ENCODE measurements at regions not wholly inside any gene's neighbourhood (a gene's known extent, or its start where the extent isn't known, plus 50 kb on each side); places are given as distances from the start of the nearest gene placed in this dataset.

DNA sequence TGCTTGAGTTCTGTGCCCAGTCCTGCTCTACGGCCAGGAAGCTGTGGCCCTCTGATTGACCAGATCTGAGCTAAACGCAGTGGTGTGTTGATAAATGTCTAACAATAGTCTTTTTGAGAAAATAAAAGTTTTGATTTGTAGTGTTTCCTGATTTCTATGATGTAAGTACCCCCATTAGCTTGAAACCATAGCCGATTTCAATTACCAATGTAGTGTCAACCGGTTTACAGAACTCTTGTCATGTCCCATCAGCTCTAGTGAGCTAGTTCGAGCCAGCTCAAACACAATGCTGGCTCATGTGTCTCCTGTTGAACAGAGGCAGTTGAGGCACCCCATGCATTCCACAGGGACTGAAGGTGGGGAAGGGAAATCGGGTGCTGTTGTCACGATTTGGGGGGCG, 56.7 kb upstream of the ZMYND8 start:
- Histone ChIP-seq H3K9me3 (ENCODE audit: control insufficient read depth, insufficient read depth, low read length) (no peaks in the 10 kb centered on the region), H3K27me3 (ENCODE audit: control insufficient read depth, low read length) (no peaks in the 10 kb centered on the region), H4K20me1 (ENCODE audit: control insufficient read depth, insufficient read depth, low read depth, low read length) (no peaks in the 10 kb centered on the region), H3K4me1 (ENCODE audit: control insufficient read depth, low read length) (peaks cover 68% of the 10 kb centered on the region), H3K79me2 (ENCODE audit: control insufficient read depth, low read length) (peaks cover 55% of the 10 kb centered on the region), H3K36me3 (ENCODE audit: control insufficient read depth, low read length) (peaks cover 39% of the 10 kb centered on the region), H3F3A (ENCODE audit: control insufficient read depth, insufficient read depth) (peaks cover 64% of the 10 kb centered on the region), H3K27ac (ENCODE audit: low read depth, low read length) (peak overlapping the region; percentile 100), H3K4me3 (ENCODE audit: low read length) (peak overlapping the region; percentile 94), H3K4me2 (ENCODE audit: low read length) (peak overlapping the region; percentile 97), H3K9me2 (replicated peaks; ENCODE audit: control insufficient read depth, low read length) (no peaks in the 10 kb centered on the region)
- TF ChIP-seq EZH2phosphoT487 (IDR thresholded peaks at IDR 0.05; ENCODE audit: borderline replicate concordance, low read length) = no peak
- TF ChIP-seq, protein P1, sequence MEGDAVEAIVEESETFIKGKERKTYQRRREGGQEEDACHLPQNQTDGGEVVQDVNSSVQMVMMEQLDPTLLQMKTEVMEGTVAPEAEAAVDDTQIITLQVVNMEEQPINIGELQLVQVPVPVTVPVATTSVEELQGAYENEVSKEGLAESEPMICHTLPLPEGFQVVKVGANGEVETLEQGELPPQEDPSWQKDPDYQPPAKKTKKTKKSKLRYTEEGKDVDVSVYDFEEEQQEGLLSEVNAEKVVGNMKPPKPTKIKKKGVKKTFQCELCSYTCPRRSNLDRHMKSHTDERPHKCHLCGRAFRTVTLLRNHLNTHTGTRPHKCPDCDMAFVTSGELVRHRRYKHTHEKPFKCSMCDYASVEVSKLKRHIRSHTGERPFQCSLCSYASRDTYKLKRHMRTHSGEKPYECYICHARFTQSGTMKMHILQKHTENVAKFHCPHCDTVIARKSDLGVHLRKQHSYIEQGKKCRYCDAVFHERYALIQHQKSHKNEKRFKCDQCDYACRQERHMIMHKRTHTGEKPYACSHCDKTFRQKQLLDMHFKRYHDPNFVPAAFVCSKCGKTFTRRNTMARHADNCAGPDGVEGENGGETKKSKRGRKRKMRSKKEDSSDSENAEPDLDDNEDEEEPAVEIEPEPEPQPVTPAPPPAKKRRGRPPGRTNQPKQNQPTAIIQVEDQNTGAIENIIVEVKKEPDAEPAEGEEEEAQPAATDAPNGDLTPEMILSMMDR (IDR thresholded peaks at IDR 0.05; ENCODE audit: low read depth, low read length, poor library complexity, severe bottlenecking) = no peak

DNA sequence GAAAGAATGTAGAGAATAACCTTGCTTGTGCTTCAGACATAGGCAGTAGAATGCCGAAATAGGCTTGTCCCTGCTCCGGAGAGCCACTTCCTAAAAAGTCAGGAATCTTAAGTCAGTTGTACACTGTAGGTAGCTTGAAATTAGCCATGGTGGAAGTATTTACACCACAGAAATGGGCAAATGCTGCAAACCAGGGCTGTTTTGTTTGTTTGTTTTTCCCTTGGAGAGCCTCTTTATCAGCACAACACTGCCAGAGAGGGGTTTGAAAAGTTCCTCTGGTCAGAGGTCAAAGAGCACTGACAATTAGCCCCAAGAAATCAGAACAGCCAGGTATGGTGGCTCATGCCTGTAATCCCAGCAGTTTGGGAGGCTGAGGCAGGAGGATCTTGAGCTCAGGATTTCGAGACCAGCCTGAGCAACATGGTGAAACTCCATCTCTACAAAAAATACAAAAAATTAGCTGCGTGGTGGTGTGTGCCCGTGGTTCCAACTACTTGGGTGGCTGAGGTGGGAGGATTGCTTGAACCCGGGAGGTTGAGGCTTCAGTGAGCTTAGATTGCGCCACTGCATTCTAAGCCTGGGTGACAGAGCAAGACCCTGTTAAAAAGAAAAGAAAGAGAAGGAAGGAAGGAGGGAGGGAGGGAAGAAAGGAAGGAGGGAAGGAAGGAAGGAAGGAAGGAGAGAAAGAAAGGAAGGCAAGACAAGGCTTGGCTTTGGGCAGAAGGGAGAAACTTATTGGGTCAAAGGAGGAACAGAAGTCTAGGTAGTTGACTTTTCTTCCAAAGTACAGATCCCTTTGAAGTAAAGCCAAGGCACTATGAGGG, 61.0 kb upstream of the ZMYND8 start:
- TF ChIP-seq, protein P1 (IDR thresholded peaks at IDR 0.05; ENCODE audit: low read depth, low read length, poor library complexity, severe bottlenecking) = no peak
- no peak for TF ChIP-seq EZH2phosphoT487 (IDR thresholded peaks at IDR 0.05; ENCODE audit: borderline replicate concordance, low read length)
- no peaks in the 10 kb centered on the region for H3K27me3 ChIP-seq (ENCODE audit: control insufficient read depth, low read length)
- peaks cover 56% of the 10 kb centered on the region for H3F3A ChIP-seq (ENCODE audit: control insufficient read depth, insufficient read depth)
- peaks cover 4% of the 10 kb centered on the region for H3K36me3 ChIP-seq (ENCODE audit: control insufficient read depth, low read length)
- H3K4me2 ChIP-seq (ENCODE audit: low read length) = peak overlapping the region; percentile 78
- peaks cover 88% of the 10 kb centered on the region for H3K4me1 ChIP-seq (ENCODE audit: control insufficient read depth, low read length)
- H3K79me2 ChIP-seq (ENCODE audit: control insufficient read depth, low read length) = peaks cover 12% of the 10 kb centered on the region
- H3K9me3 ChIP-seq (ENCODE audit: control insufficient read depth, insufficient read depth, low read length) = no peaks in the 10 kb centered on the region
- no peaks in the 10 kb centered on the region for H4K20me1 ChIP-seq (ENCODE audit: control insufficient read depth, insufficient read depth, low read depth, low read length)
- peak overlapping the region; percentile 62 for H3K4me3 ChIP-seq (ENCODE audit: low read length)
- H3K27ac ChIP-seq (ENCODE audit: low read depth, low read length) = peak overlapping the region; percentile 100
- no peaks in the 10 kb centered on the region for H3K9me2 ChIP-seq (replicated peaks; ENCODE audit: control insufficient read depth, low read length)

DNA sequence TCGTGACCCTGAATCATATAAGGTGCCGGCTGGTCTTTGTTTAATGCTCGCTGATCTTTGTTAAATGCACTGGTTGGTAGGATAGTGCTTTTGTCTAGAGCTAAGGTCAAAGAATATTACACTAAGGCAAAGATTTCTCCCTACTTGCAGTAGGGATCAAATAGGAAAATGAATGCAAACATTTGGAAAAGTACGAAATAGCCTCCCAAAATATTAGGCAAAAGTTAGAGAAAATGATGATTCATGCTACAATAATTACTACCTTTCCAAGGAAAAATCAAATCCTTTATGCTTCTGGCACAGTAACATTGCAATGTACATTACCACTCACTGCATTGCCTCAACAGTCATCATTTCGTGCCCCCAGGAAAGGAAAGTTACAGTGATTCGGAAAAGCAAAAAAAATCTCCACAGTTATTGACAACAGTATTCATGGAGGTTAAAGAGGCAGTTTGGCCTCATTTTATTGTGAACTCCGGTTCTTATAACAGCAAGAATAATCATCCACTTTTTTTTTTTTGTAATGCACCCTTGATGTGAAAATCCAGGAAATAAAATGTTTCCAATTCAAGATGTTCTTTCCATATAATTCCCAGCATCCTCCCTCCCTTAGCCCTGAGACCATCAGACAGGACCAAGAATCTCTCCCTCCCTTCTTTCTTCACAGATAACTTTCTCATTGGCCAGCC, 61.7 kb upstream of the ZMYND8 start:
- no peaks in the 10 kb centered on the region for H3K27me3 ChIP-seq (ENCODE audit: control insufficient read depth, low read length)
- H3F3A ChIP-seq (ENCODE audit: control insufficient read depth, insufficient read depth) = peaks cover 57% of the 10 kb centered on the region

More for the DNA sequence above, 61.7 kb upstream of the ZMYND8 start:
- peak overlapping the region; percentile 62 for H3K4me3 ChIP-seq (ENCODE audit: low read length)
- H4K20me1 ChIP-seq (ENCODE audit: control insufficient read depth, insufficient read depth, low read depth, low read length) = no peaks in the 10 kb centered on the region
- no peaks in the 10 kb centered on the region for H3K36me3 ChIP-seq (ENCODE audit: control insufficient read depth, low read length)
- peaks cover 84% of the 10 kb centered on the region for H3K4me1 ChIP-seq (ENCODE audit: control insufficient read depth, low read length)
- peak overlapping the region; percentile 78 for H3K4me2 ChIP-seq (ENCODE audit: low read length)
- H3K9me3 ChIP-seq (ENCODE audit: control insufficient read depth, insufficient read depth, low read length) = no peaks in the 10 kb centered on the region
- H3K27ac ChIP-seq (ENCODE audit: low read depth, low read length) = peak overlapping the region; percentile 100
- H3K79me2 ChIP-seq (ENCODE audit: control insufficient read depth, low read length) = peaks cover 5% of the 10 kb centered on the region
- H3K9me2 ChIP-seq (replicated peaks; ENCODE audit: control insufficient read depth, low read length) = no peaks in the 10 kb centered on the region
- TF ChIP-seq, protein P1 (IDR thresholded peaks at IDR 0.05; ENCODE audit: low read depth, low read length, poor library complexity, severe bottlenecking) = no peak
- TF ChIP-seq EZH2phosphoT487 (IDR thresholded peaks at IDR 0.05; ENCODE audit: borderline replicate concordance, low read length) = no peak

All from DOHH2 (cell line).